HFFc6 (cell line): ENCODE measurements at regions not wholly inside any gene's neighbourhood (a gene's known extent, or its start where the extent isn't known, plus 50 kb on each side); places are given as distances from the start of the nearest gene placed in this dataset.
"Not testable (repeated sequence)": the region's sequence is repeated elsewhere in the genome, so short reads cannot be mapped to it uniquely, and the experiment has no call there.

Experiments
- DNase-seq: peaks from one replicate; pipeline ENCODE4 v3.0.0-alpha.2; 2018
- H3K27ac Mint-ChIP-seq: 2 replicates; pipeline ENCODE4 v1.8.0; 2020; ENCODE audit warnings: mild to moderate bottlenecking, mixed read lengths
- H3K27me3 Mint-ChIP-seq: 2 replicates; pipeline ENCODE4 v1.8.0; 2021; ENCODE audit warnings: mild to moderate bottlenecking, moderate library complexity, mixed read lengths; ENCODE audit not compliant: insufficient read depth
- H3K36me3 Mint-ChIP-seq: 2 replicates; pipeline ENCODE4 v1.8.0; 2021; ENCODE audit warnings: low read depth, mixed read lengths
- H3K4me1 Mint-ChIP-seq: 2 replicates; pipeline ENCODE4 v1.8.0; 2020; ENCODE audit warnings: low read depth, mixed read lengths
- H3K4me3 Mint-ChIP-seq: 2 replicates; pipeline ENCODE4 v1.8.0; 2020; ENCODE audit warnings: mild to moderate bottlenecking, moderate library complexity, mixed read lengths
- H3K9me3 Mint-ChIP-seq: 2 replicates; pipeline ENCODE4 v1.8.0; 2020; ENCODE audit warnings: mild to moderate bottlenecking, mixed read lengths
- CTCF ChIP-seq: fragments of 200-600 bp; sonication (generic); IDR thresholded peaks from 2 replicates; pipeline ENCODE4 v1.5.0; 2021; ENCODE audit warnings: antibody characterized with exemption, mild to moderate bottlenecking

DNA sequence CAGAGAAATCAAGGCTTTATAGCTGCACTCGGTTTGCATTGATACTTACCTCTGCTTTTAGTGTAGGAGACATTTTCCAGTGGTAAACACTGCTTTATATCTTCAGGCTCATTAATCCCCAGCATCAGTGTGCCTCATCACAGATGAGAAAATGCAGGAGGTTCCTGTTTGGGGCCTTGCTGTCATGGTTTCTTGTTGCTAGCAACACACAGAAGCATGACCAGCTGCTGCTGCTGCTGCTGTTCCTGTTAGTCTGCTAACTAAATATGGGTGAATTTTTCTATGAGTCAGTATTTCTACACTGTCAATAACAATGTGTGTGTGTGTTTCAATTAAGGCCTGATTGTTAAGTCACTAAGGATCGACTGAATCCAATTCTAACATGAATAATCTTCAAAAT lies 85.8 kb upstream of the RGS1 start:
- peak overlapping the region; percentile 92 for H3K27ac Mint-ChIP-seq

DNA sequence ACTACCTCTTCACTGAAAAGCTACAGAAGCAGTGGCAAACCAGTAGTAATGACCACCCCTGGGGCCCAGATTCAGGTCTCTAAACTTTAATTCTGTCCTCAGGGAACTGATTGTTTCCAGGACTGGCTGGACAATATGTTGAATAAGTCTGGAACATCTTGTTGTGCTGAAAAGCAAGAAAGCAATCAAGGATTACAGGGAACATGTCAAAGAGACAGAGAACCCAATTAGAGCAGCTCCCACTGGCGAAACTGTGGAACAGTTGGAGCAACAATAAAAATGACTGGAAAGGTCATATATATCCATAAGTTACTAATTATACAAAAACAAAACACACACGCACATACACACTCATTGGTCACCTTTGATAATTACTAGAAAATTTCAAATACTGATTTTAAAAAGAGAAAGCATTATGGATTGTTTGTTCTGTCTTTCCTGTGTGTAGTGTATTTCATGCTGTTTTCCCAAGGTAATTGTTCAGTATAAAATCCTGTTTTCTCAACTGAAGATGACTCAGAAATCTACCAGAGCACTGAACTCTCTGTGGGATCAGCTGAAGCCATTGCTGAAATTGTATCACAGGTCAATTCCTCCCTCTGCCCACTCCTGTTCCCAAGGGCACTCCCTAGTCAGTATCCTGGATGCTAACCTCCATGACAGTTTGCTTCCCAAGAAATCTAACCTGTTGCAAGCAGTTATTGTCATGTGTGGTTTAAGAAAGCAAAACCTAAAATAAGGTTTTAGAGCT lies 83.6 kb upstream of the RGS1 start:
- H3K4me1 Mint-ChIP-seq, result peaks cover 39% of the 10 kb centered on the region
- no peaks in the 10 kb centered on the region for H3K36me3 Mint-ChIP-seq
- DNase-seq, result peak; percentile 17
- H3K27me3 Mint-ChIP-seq, result no peaks in the 10 kb centered on the region
- peak; percentile 34; the same call in 1 of the 2 replicates for TF ChIP-seq CTCF
- peak overlapping the region; percentile 36; the same call in 1 of the 2 replicates for H3K27ac Mint-ChIP-seq
- H3K9me3 Mint-ChIP-seq, result no peaks in the 10 kb centered on the region
- H3K4me3 Mint-ChIP-seq, result no peak overlapping the region

More for the DNA sequence above, 85.8 kb upstream of the RGS1 start:
- no peak for TF ChIP-seq CTCF
- Mint-ChIP-seq H3K9me3 (no peaks in the 10 kb centered on the region), H3K36me3 (no peaks in the 10 kb centered on the region), H3K27me3 (no peaks in the 10 kb centered on the region), H3K4me3 (no peak overlapping the region), H3K4me1 (peaks cover 51% of the 10 kb centered on the region)
- DNase-seq, result peak; percentile 95

DNA sequence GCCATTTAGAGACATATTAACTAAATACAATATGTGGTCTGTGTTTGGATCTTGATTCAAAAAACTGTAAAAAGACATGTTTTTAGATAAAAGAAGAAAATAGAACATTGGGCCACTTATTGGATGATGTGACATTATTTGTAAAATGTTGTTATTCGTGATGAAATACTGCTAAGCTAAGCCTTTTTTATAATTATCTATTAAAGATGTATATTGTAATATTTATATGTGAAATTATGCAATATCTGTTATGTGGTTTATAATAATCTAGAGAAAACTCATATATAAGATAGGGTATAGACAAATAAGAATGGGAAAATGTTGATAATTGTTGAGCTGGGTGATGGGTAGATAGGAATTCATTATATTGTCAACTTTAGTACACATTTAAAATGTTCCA lies 82.0 kb upstream of the RGS1 start:
- peaks cover 33% of the 10 kb centered on the region for H3K4me1 Mint-ChIP-seq
- no peak overlapping the region for H3K4me3 Mint-ChIP-seq
- TF ChIP-seq CTCF, result no peak
- peaks cover 6% of the 10 kb centered on the region; the same call in 1 of the 2 replicates for H3K9me3 Mint-ChIP-seq
- no peak for DNase-seq
- H3K27ac Mint-ChIP-seq, result no peak overlapping the region
- peaks cover 4% of the 10 kb centered on the region; the same call in 1 of the 2 replicates for H3K36me3 Mint-ChIP-seq
- no peaks in the 10 kb centered on the region for H3K27me3 Mint-ChIP-seq

GRCh38 chr1:192496369-192497056 lies 79.1 kb upstream of the RGS1 start:
- peaks cover 15% of the 10 kb centered on the region; the same call in 1 of the 2 replicates for H3K9me3 Mint-ChIP-seq
- no peak overlapping the region for H3K4me3 Mint-ChIP-seq
- DNase-seq, result no peak
- no peaks in the 10 kb centered on the region for H3K27me3 Mint-ChIP-seq
- H3K36me3 Mint-ChIP-seq, result peaks cover 5% of the 10 kb centered on the region; the same call in 1 of the 2 replicates
- H3K27ac Mint-ChIP-seq, result no peak overlapping the region
- peaks cover 12% of the 10 kb centered on the region for H3K4me1 Mint-ChIP-seq
- TF ChIP-seq CTCF, result no peak

DNA sequence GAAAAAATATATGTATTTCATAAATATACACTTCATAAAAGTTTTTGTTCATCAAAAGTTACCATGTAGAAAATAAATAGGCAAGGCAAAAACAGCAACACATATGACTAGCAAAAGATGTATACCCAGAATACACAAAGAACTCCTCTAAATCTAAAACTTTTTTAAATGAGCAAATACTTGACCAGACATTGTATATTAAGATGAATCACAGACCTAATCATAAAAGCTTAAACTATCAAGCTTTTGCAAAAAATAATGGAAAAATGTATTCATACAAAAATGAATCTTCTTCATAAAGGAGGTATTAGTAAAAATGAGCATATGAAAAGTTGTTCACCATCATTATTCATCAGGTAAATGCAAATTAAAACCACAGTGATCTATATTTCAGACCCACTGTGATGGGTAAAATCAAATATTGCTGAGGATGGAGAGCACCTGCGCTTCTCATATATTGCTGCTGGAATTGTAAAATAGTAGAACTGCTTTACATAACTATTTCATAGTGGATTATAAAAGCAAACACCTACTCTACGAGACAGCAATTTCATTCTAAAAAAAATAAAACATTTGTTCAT lies 78.3 kb upstream of the RGS1 start:
- Mint-ChIP-seq H3K27me3 (no peaks in the 10 kb centered on the region), H3K27ac (no peak overlapping the region), H3K36me3 (peaks cover 5% of the 10 kb centered on the region; the same call in 1 of the 2 replicates), H3K9me3 (peaks cover 15% of the 10 kb centered on the region; the same call in 1 of the 2 replicates), H3K4me3 (no peak overlapping the region), H3K4me1 (peaks cover 4% of the 10 kb centered on the region)
- DNase-seq, result no peak
- no peak for TF ChIP-seq CTCF

DNA sequence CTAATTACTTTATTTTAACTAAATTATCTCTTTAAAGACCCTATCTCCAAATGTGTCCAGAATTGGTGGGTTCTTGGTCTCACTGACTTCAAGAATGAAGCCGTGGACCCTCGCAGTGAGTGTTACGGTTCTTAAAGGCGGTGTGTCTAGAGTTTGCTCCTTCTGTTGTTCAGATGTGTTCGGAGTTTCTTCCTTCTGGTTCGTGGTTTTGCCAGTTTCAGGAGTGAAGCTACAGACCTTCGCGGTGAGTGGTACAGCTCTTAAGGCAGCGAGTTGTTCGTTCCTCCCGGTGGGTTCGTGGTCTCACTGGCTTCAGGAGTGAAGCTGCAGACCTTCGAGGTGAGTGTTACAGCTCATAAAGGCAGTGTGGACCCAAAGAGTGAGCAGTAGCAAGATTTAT lies 77.5 kb upstream of the RGS1 start:
- not testable (repeated sequence) for H3K4me3 Mint-ChIP-seq
- peaks cover 15% of the 10 kb centered on the region; the same call in 1 of the 2 replicates for H3K9me3 Mint-ChIP-seq

DNA sequence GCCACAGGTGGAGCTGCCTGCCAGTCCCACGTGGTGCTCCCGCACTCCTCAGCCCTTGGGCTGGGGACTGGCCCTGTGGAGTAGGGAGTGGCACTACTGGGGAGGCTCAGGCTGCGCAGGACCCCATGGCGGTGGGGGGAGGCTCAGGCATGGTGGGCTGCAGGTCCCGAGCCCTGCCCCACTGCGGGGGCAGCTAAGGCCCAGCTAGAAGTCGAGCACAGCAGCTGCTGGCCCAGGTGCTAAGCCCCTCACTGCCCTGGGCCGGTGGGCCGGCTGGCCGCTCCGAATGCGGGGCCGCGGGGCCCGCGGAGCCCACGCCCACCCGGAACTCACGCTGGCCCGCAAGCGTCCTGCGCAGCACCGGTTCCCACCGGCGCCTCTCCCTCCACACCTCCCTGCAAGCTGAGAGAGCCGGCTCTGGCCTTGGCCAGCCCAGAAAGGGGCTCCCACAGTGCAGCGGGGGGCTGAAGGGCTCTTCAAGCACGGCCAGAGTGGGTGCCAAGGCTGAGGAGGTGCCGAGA lies 76.5 kb upstream of the RGS1 start:
- H3K27me3 Mint-ChIP-seq, H3K27ac Mint-ChIP-seq, DNase-seq, H3K4me1 Mint-ChIP-seq, H3K4me3 Mint-ChIP-seq, H3K36me3 Mint-ChIP-seq: not testable (repeated sequence)
- H3K9me3 Mint-ChIP-seq, result peaks cover 15% of the 10 kb centered on the region; the same call in 1 of the 2 replicates

More for the DNA sequence above, 77.5 kb upstream of the RGS1 start:
- H3K4me1 Mint-ChIP-seq, H3K36me3 Mint-ChIP-seq, H3K27me3 Mint-ChIP-seq, DNase-seq, H3K27ac Mint-ChIP-seq: not testable (repeated sequence)

DNA sequence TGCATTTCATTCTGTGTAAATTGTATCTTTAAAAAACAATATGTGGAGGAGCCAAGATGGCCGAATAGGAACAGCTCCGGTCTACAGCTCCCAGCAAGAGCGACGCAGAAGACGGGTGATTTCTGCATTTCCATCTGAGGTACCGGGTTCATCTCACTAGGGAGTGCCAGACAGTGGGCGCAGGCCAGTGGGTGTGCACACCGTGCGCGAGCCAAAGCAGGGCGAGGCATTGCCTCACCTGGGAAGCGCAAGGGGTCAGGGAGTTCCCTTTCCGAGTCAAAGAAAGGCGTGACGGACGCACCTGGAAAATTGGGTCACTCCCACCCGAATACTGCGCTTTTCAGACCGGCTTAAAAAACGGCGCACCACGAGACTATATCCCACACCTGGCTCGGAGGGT lies 75.0 kb upstream of the RGS1 start:
- not testable (repeated sequence) for DNase-seq, H3K27me3 Mint-ChIP-seq, H3K4me1 Mint-ChIP-seq, H3K36me3 Mint-ChIP-seq, H3K27ac Mint-ChIP-seq, H3K4me3 Mint-ChIP-seq
- peaks cover 15% of the 10 kb centered on the region; the same call in 1 of the 2 replicates for H3K9me3 Mint-ChIP-seq
